ENCODE measurements at regions not wholly inside any gene's neighbourhood (a gene's known extent, or its start where the extent isn't known, plus 50 kb on each side); places are given as distances from the start of the nearest gene placed in this dataset.

DNA sequence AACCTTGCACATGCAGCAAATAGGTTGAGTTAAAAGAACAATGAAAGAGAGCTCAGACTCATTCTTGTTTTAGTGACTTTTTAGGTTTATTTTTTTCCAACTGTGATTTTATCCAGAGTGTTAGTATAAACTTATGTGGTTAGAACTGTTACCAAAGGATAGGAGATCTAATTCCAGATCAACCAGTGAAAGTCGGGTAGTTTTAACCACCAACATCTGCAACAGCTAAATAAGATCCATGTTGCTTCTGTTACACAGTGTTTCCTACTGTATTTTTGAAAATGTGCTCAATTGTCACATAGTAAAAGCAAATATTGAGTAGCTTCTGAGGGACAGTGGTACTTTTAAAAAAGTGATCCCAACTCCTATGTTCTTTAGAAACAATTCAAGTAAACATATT, 53.9 kb upstream of the ARGLU1 start:
- TF ChIP-seq, protein P1, sequence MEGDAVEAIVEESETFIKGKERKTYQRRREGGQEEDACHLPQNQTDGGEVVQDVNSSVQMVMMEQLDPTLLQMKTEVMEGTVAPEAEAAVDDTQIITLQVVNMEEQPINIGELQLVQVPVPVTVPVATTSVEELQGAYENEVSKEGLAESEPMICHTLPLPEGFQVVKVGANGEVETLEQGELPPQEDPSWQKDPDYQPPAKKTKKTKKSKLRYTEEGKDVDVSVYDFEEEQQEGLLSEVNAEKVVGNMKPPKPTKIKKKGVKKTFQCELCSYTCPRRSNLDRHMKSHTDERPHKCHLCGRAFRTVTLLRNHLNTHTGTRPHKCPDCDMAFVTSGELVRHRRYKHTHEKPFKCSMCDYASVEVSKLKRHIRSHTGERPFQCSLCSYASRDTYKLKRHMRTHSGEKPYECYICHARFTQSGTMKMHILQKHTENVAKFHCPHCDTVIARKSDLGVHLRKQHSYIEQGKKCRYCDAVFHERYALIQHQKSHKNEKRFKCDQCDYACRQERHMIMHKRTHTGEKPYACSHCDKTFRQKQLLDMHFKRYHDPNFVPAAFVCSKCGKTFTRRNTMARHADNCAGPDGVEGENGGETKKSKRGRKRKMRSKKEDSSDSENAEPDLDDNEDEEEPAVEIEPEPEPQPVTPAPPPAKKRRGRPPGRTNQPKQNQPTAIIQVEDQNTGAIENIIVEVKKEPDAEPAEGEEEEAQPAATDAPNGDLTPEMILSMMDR (IDR thresholded peaks at IDR 0.05; ENCODE audit: poor library complexity), result no peak
- TF ChIP-seq EZH2phosphoT487 (IDR thresholded peaks at IDR 0.05; ENCODE audit: low read depth, severe bottlenecking, unreplicated experiment), result no peak

Data from hepatocyte (in vitro differentiated cells).